ENCODE measurements at regions not wholly inside any gene's neighbourhood (a gene's known extent, or its start where the extent isn't known, plus 50 kb on each side); places are given as distances from the start of the nearest gene placed in this dataset.

- H3K4me1 ChIP-seq, result no peaks in the 10 kb centered on the region
- H3K4me3 ChIP-seq, result no peak overlapping the region
- no peak for DNase-seq
- intact Hi-C loops (cut with DNase I), result no loop called here
- no peaks in the 10 kb centered on the region for H3K36me3 ChIP-seq (replicated peaks in 1 of 2; ENCODE audit: insufficient read depth in 1 of 2, low read depth in 2 of 2)
- no peaks in the 10 kb centered on the region for H3K9me3 ChIP-seq
- H3K27me3 ChIP-seq, result no peaks in the 10 kb centered on the region
- no peak overlapping the region for H3K27ac ChIP-seq
- no peak for ATAC-seq
- no peak for TF ChIP-seq POLR2A (IDR thresholded peaks at IDR 0.05)
- no peak for TF ChIP-seq CTCF (IDR thresholded peaks at IDR 0.05)
These were observed 1040.9 kb downstream of the CBLN2 start for GRCh38 chr18:71503222-71503621.

- no peaks in the 10 kb centered on the region for H3K27me3 ChIP-seq
- no peak overlapping the region for H3K4me3 ChIP-seq
- H3K36me3 ChIP-seq (replicated peaks in 1 of 2; ENCODE audit: insufficient read depth in 1 of 2, low read depth in 2 of 2), result no peaks in the 10 kb centered on the region
- TF ChIP-seq POLR2A (IDR thresholded peaks at IDR 0.05) (no peak), CTCF (IDR thresholded peaks at IDR 0.05) (no peak)
- H3K9me3 ChIP-seq, result no peaks in the 10 kb centered on the region
- 54 to 68% methylated on average over 3 of the region's 3 CpGs for WGBS, 2 donors
- intact Hi-C loops (cut with DNase I), result no loop called here
- no peak for DNase-seq
- H3K4me1 ChIP-seq, result no peaks in the 10 kb centered on the region
- no peak for ATAC-seq
- H3K27ac ChIP-seq, result no peak overlapping the region
These were observed 1058.5 kb downstream of the CBLN2 start for GRCh38 chr18:71485611-71486010.

GRCh38 chr18:71471963-71472725 lies 1072.0 kb downstream of the CBLN2 start:
- H3K27ac ChIP-seq, result no peak overlapping the region
- intact Hi-C loops (cut with DNase I), result no loop called here
- no peaks in the 10 kb centered on the region for H3K9me3 ChIP-seq
- no peak for ATAC-seq
- H3K4me3 ChIP-seq, result no peak overlapping the region
- no peaks in the 10 kb centered on the region for H3K4me1 ChIP-seq
- no peaks in the 10 kb centered on the region for H3K36me3 ChIP-seq (replicated peaks in 1 of 2; ENCODE audit: insufficient read depth in 1 of 2, low read depth in 2 of 2)
- DNase-seq, result no peak
- WGBS, 2 donors, result 60 to 67% methylated on average over 19 of the region's 19 CpGs
- no peaks in the 10 kb centered on the region for H3K27me3 ChIP-seq
- TF ChIP-seq POLR2A (IDR thresholded peaks at IDR 0.05), result no peak
- no peak for TF ChIP-seq CTCF (IDR thresholded peaks at IDR 0.05)

- Histone ChIP-seq H3K9me3 (no peaks in the 10 kb centered on the region), H3K4me1 (no peaks in the 10 kb centered on the region), H3K27ac (no peak overlapping the region), H3K27me3 (no peaks in the 10 kb centered on the region), H3K36me3 (replicated peaks in 1 of 2; ENCODE audit: insufficient read depth in 1 of 2, low read depth in 2 of 2) (no peaks in the 10 kb centered on the region), H3K4me3 (no peak overlapping the region)
- WGBS, 2 donors, result 49 to 63% methylated on average over 3 of the region's 3 CpGs
- ATAC-seq (no peak), DNase-seq (no peak)
- intact Hi-C loops (cut with DNase I), result no loop called here
- TF ChIP-seq CTCF (IDR thresholded peaks at IDR 0.05) (no peak), POLR2A (IDR thresholded peaks at IDR 0.05) (no peak)
These were observed 1087.9 kb downstream of the CBLN2 start for GRCh38 chr18:71456206-71456605.

GRCh38 chr18:71450257-71450656 lies 1093.9 kb downstream of the CBLN2 start:
- 71 to 73% methylated on average over 3 of the region's 3 CpGs for WGBS, 2 donors
- no peak overlapping the region for H3K27ac ChIP-seq
- no peak for DNase-seq
- no peaks in the 10 kb centered on the region for H3K36me3 ChIP-seq (replicated peaks in 1 of 2; ENCODE audit: insufficient read depth in 1 of 2, low read depth in 2 of 2)
- no peaks in the 10 kb centered on the region for H3K4me1 ChIP-seq
- H3K9me3 ChIP-seq, result no peaks in the 10 kb centered on the region
- intact Hi-C loops (cut with DNase I), result no loop called here
- no peak for ATAC-seq
- no peak overlapping the region for H3K4me3 ChIP-seq
- TF ChIP-seq CTCF (IDR thresholded peaks at IDR 0.05), result no peak
- no peak for TF ChIP-seq POLR2A (IDR thresholded peaks at IDR 0.05)
- H3K27me3 ChIP-seq, result no peaks in the 10 kb centered on the region
